HG03432 (cell line): ENCODE measurements at regions not wholly inside any gene's neighbourhood (a gene's known extent, or its start where the extent isn't known, plus 50 kb on each side); places are given as distances from the start of the nearest gene placed in this dataset.
"Not testable (repeated sequence)": the region's sequence is repeated elsewhere in the genome, so short reads cannot be mapped to it uniquely, and the experiment has no call there.

Experiments
- ATAC-seq: cut with Tn5 transposase; IDR thresholded peaks from one replicate; pipeline ENCODE4 v1.9.1; 2021; ENCODE audit warnings: mild to moderate bottlenecking, moderate library complexity; ENCODE audit not compliant: unreplicated experiment

GRCh38 chr12:60231976-60232907 lies 636.4 kb downstream of the SLC16A7 start:
- ATAC-seq, result no peak

GRCh38 chr12:60234611-60235195 lies 638.9 kb downstream of the SLC16A7 start:
- not testable (repeated sequence) for ATAC-seq

- no peak for ATAC-seq
Measured at GRCh38 chr12:60235261-60235660, 639.4 kb downstream of the SLC16A7 start.

GRCh38 chr12:60236416-60236815 lies 640.6 kb downstream of the SLC16A7 start:
- not testable (repeated sequence) for ATAC-seq

GRCh38 chr12:60240891-60241290 lies 645.1 kb downstream of the SLC16A7 start:
- ATAC-seq, result no peak

- no peak for ATAC-seq
Measured at GRCh38 chr12:60251091-60251490, 655.3 kb downstream of the SLC16A7 start.

GRCh38 chr12:60252359-60253096 lies 656.7 kb downstream of the SLC16A7 start:
- ATAC-seq, result no peak

- no peak for ATAC-seq
Measured at GRCh38 chr12:60255044-60255443, 659.2 kb downstream of the SLC16A7 start.

GRCh38 chr12:60257063-60257462 lies 661.2 kb downstream of the SLC16A7 start:
- ATAC-seq, result no peak

- no peak for ATAC-seq
Measured at GRCh38 chr12:60259225-60259624, 663.4 kb downstream of the SLC16A7 start.

- no peak for ATAC-seq
Measured at GRCh38 chr12:60262378-60262777, 666.5 kb downstream of the SLC16A7 start.

GRCh38 chr12:60263161-60263560 lies 667.3 kb downstream of the SLC16A7 start:
- ATAC-seq, result no peak

GRCh38 chr12:60263836-60264493 lies 668.1 kb downstream of the SLC16A7 start:
- ATAC-seq, result no peak

GRCh38 chr12:60265741-60266140 lies 669.9 kb downstream of the SLC16A7 start:
- no peak for ATAC-seq

GRCh38 chr12:60266381-60266852 lies 670.6 kb downstream of the SLC16A7 start:
- no peak for ATAC-seq

- no peak for ATAC-seq
Measured at GRCh38 chr12:60269611-60270269, 673.9 kb downstream of the SLC16A7 start.

GRCh38 chr12:60271816-60272215 lies 676.0 kb downstream of the SLC16A7 start:
- ATAC-seq, result no peak

GRCh38 chr12:60278209-60278608 lies 682.4 kb downstream of the SLC16A7 start:
- no peak for ATAC-seq

GRCh38 chr12:60279221-60279620 lies 683.4 kb downstream of the SLC16A7 start:
- ATAC-seq, result no peak

GRCh38 chr12:60281522-60281921 lies 685.7 kb downstream of the SLC16A7 start:
- ATAC-seq, result no peak
